ENCODE measurements at regions not wholly inside any gene's neighbourhood (a gene's known extent, or its start where the extent isn't known, plus 50 kb on each side); places are given as distances from the start of the nearest gene placed in this dataset.
"Not testable (repeated sequence)": the region's sequence is repeated elsewhere in the genome, so short reads cannot be mapped to it uniquely, and the experiment has no call there.

DNA sequence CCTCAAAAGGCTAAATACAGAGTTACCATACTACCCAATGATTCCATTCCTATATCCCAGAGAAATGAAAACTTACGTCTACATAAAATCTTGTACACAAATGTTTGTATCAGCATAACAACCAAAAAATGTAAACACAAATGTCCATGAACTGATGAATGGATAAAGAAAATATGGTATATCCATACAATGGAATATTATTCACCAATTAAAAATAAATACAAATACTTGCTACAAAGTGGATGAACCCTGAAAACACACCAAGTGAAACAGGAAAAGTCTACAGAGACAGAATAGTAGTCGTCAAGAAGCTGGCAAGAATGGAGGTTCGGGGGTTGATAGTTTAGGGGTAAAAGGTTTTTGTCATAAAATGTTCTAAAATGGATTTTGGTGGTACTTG, 54.0 kb upstream of the ANKRD28 start:
- DNase-seq, result no peak

DNA sequence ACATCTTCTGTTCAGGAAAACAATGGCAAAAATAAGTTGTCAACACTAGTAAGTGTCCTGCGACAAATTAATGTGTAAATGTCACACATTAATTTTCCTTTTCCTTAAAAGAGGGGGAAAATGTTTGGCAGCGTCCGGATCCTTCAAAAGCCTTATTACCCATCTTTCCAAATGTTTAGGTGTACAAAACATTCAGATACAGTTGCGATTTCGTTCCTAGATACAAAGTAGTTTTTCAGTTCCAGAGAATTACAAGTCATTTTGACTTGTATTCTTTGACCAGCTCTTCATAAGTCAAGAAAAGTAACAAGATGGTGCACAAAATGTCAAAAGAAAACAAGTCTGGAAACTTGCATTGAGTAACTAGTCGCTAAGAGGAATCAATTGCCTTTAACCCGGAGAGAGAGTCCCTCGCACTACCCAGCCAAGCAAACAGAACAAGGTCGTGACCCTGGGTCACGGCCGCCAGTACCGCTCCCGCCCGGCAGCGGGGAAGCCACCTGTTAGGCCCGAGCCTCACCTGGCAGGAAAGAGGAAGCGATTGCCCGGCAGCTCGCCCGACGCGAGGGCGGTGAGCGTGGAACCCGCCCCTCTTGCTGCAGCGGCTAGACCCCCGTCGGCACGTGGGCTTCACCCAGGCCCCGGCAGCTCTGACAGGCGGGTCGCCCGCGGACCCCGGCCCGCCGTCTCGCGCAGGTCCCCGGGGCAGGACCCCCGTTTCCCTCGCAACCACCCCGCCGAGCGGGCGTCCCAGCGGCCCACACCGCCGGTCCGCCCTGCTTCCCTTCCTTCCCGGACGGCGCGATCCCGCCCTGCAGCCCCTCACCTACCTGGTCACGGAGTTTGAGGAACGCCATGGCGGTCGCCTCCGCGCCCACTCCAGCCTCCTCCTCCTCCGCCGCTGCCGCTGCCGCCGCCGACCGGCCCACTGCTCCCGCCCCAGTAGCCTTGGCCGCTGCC, 61.0 kb upstream of the ANKRD28 start:
- DNase-seq, result peak in 1 of 2 experiments; percentile 18

DNA sequence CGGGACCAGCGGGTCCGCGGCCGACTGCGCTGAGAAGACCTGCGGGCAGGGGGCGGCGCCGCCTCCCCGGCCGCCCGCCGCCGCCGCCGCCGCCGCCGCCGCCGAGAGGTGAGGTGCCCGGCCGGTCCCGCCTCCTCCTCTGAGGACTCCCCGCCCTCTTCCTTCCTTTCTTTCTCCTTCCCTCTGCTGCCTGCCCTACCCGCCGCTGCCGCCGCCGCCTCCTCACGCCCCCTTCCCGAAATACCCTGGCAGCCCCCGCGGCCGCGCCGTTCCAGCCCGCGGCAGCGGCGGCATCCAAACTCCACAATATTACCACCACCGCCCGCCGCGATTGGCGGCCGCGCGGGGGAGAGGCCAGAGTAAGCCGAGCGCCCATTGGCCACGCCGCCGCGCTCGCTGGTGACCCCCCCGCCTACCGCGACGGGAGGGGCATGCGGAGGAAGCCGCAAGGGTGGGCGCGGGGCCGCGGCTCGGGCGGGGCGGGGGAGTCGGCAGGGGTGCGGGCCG, 61.8 kb upstream of the ANKRD28 start:
- DNase-seq, result peak; percentile 72 to 85

DNA sequence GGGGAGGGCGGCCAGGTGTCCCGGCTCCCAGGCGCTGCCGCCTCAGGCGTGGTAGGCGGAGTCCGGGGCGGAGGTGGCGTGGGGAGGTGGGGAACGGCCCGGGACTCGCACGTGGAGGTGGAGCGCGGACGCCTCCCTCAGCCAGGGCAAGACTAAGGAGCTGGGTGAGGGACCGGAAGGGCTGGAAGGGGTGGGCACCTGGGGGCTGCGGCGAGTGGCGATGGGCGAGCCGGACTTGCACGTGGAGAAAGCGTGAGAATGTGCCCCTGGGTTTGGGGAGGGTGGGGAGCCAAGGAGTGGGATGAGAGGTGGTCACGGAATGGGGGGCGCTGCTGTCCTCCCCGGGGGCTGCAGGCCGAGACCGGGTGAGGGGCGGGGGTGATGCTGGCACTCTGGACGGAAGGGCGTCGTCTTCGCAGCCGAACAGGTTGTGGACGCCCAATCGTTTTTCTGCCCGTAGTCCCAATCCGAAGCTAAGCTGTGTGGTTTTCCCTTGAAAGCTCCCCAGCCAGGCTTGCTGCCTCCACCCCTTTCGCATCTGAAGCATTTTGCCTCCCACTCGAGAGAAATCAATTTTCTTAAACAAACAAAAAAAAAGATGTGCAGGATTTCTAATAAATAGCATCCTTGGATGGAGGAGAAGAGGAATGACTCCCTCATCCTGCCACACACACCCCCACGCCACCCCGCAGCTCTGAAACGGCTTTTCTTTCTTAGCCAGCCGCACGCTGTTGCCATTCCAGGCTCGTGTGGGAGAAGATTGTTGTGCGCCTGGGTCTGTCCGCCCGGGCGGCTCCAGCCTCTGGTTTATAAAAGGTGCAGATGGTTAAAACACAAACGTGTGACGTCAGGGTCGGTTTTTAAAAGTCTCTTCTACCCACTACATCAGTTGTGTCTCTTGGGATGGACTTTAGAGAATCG, 62.5 kb upstream of the ANKRD28 start:
- peak; percentile 50 to 79 for DNase-seq

DNA sequence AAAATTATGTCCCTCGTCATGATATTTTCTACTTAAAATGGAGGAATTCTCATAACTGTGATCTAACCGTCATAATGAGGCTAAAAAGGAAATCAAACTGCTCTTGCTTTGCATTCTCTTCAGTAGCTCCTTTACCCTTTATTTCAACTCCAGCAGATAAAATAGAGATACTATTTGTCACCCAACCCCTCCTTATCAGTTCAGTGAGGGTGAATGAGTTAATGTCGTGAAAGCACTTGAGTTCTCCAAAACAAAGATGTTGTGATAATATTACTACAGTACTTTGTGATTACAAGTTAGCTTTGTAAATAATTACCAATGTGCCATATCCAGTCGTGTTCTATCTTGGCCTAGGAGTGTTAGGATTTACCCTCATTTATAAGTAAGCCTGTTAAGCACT, 63.4 kb upstream of the ANKRD28 start:
- DNase-seq, result no peak

DNA sequence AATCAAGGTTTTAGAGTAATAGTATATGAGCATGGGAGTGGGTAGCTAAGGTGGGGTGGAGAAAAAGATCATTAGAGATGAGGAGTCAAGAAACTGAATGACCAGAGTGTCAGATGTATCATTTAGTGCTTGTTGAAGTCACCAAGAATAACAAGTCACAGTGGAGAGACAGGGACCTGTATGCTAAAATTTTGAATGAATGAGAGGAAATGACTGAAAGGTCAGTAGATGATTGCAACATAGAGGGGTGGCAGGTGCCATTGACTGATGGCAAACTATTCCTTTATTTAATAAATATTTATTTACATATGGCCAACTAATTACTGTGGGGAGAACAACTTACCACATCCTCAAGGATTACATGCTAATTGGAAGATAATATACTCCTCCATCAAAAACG, 75.0 kb upstream of the ANKRD28 start:
- DNase-seq, result no peak

DNA sequence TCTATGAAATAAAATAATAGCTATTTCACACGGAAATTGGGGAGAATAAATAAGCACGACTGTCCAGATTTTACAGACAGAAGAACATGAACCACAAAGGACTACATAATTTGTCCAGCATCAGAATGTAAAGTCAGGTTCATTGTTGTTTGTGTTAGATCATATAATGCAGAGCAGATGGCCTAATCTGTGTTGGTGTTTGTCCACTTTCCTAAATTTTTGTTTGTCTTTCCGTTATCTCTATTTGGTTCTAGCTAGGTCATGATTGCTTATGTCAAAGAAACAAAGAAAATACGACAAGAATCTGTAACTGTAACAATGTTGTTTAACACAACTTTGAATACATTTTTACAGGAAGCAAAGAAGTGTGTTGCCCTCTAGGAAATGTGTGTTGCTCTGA, 75.6 kb upstream of the ANKRD28 start:
- no peak for DNase-seq

DNA sequence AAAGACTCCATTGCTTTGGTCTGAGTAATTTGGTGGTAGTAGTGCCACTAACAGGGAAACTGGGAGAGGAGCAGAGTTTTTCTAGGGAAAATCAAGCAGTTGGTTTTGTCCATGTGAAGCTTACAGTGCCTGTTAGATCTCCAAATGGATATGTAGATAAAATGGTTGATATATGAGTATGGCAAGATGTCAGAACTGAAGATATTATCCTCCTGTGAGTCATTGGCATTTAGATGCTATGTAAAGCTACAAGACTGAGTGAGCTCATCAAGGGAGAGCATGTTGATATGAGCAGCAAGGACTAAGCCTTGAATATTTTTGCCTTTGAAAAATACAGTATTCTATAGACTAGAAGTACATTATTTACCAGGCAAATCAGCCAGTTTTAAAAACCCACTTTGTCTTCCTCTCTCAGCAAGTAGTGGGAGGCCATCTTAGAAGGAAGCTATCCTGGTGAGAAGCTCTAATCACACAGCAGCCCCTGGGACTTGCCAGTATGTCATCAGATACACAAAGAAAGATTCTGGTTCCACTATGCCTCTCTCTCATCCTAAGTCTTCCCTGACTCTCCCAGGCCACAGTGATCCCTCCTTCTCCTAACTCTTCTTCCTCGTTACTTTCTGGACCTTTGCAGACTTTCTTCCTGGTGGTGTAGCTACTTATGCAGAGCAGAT, 77.4 kb upstream of the ANKRD28 start:
- no peak for DNase-seq

DNA sequence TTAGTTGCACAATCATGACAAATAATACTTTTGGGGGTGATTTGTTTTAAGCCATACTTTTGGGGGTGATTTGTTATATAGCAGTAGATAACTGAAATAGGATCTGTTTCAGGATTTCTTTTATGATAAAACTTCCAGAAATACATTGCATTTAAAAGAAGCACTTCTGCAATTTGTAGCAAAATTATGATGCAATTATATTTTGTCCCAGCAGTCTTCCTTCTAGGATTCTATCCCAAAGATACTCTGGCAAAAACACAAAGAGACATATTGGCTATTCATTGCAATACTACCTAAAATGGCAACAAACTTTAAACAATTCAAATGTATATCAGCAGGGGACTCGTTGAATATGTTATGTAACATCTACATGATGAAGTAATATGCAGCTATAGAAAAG, 78.9 kb upstream of the ANKRD28 start:
- DNase-seq, result no peak

DNA sequence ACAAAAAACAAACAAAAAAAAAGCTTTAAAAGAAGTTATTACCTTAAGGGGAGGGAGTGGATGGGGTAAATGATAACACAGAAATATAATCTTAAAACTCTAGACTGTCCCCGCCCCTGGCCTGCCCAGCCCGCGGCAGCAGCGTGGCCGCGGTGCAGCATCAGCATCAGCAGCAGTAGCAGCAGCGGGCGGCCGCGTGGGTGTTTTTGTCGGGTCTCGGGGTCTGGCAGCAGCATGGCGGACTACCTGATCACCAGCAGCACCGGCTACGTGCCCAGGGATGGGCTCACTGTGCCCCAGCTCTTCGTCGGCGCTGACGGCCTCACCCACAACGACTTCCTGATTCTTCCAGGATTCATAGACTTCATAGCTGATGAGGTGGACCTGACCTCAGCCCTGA, 80.0 kb upstream of the ANKRD28 start:
- DNase-seq, result no peak

DNA sequence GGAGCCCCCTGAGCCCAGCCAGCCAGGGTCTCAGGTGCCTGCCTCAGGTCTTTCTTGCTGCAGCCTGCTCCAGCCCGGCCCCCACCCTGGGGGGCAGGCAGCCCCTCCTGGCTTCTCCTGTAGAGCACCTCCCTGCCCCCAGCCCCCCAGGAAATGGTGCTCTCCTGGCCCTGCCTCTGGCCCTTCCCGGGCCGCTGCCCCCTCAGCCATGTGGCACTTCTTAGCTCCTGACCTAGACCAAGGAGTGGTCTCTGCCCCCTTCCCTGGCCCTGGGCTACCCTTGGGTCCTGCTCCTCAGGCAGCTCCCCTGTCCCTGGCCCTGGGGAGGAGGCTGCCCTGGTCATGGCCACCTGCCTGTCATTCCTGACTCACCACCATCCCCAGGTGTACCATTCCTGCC, 82.0 kb upstream of the ANKRD28 start:
- DNase-seq, result not testable (repeated sequence)

DNA sequence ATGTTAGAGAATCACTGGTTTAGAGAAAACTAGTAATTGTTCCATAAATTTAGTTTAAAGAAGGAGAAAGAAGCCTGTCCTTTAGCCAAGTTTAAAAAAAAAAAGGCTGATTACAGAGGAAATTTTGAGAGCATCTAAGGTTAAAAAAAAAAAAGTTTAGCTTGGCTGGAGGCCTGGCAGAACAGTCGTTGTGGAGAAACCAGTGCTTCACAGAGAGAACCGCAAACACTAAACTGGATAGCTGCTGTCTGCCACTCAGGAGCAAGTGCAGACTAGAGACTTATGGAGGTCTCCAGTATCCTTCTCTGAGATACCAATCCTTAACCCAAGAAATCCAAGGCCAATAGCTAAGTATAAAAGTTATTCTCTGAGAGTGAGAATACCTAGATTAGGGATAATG, 84.8 kb upstream of the ANKRD28 start:
- DNase-seq, result no peak

DNA sequence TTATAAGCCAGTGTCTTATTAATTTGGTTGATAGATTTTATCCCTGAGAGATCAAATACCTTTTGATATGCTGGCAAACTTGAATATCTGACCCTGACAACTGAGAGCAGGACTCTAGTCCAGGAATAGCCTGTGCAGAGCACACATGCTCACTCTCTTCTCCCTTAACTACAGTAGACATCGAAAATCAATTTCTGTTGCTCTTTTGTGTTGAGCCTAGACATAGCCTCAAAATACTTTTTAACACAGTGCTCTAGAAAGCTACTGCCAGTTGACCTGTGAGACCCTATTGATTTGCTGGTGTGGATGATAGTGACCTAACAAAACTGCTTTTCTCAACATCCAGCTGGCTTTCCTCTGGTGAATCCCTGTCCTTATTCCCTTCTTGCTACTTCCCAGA, 86.4 kb upstream of the ANKRD28 start:
- DNase-seq, result no peak

DNA sequence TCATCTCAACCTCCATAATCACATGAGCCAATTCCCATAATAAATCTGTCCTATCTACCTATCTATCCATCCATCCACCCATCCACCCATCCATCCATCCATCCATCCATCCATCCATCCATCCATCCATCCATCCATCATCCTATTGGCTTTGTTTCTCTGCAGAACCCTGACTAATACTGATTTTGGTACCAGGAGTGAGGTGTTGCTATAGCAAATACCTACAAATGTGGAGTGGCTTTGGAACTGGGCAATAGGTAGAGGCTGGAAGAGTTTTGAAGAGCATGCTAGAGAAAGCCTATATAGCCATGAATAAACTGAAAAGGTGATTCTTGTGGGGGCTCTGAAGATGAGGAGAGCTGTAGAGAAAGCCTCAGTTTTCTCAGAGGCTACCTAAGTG, 88.7 kb upstream of the ANKRD28 start:
- no peak for DNase-seq

DNA sequence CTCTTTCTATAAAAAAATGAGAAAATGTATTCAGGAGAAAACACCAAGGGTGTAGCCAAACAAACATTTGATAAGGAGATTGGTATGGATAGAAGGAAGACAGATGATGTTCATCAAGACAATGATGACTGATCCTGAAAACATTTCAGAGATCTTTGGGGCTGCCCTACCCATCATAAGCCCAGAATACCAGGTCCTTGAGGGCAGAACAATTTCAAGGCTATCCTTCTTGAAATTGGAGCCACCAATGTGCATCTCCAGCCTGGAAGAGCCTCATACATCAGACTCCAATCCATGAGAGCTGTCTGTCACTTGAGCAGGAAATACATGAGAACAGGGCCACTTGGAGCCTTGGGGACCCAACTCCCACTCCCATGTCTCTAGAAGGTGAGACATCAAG, 89.5 kb upstream of the ANKRD28 start:
- no peak for DNase-seq

DNA sequence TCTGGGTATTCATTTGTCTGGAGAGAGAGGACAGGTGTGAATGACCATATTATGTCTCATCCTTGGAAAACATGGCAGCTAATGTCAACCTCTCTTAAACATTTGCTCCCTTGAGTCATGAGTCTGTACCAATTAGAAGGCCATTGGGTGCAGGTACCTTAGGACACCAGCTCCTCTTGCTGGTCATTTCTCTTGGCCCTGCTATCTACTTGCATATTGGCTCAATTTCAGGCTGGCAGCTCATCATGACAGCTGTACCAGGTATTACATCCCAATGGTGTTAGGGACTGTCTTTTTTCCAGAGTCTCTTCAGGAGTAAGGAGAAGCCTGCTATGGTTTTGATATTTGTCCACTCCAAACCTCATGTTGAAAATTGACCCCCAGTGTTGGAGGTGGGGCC, 92.2 kb upstream of the ANKRD28 start:
- DNase-seq, result no peak

DNA sequence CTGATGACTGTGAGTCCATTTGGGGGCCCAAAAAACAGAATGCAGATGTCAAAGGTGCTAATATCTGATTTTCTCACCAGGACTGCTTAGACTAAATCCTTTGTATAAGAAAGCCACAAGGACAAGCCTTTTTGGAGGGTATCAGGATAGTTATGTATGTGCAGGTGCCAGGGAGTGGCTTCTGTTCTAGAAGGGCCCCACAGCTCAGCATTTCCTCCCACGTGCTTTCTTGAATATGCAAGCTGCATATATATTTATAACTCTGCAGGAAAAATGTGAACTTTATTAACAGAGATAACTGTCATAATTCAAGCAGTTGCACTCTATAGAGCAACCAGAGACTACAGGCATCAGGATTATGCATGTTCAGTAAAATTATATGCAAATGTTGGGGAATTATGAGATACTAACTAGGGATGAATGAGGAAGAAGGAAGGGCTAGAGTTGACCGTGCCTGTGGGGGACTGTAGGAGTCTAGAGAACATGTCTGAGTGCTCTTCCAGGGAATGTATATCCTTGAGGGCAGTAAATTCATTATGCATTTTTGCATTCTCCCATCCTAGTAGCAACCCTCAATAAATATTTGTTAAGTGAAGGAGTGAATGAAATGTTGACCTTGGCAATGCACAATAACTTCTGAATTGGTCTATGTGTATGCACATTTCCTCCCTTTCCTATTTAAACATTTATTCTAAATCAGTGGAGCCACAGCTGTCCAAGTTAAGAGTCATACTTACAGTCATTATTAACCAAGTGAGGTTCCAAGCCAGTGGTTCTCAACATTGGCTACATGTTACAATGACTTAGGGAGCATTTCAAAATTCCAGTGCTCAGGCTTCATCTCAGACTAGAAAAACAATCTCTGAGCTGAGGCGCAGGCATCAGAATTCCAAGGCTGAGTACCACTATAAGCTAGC, 94.8 kb upstream of the ANKRD28 start:
- DNase-seq, result no peak

DNA sequence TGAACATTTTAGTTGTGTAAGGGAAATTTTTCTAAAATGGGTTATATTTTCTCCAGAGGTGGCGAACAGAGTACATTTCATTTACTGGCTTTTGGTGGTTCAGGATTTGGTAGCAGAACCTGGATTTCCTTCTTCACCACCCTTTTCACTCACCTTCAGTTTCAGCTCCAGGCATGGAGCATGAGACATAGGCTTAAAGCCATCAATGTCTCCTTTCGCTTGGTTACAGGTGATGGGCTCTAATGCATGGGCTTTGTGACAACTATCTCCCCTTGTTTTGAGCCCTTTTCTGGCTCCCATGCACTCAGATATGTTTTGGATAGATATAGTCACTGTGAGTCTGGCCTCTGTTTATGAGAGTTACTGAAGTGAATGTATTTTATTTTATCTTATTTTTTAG, 96.6 kb upstream of the ANKRD28 start:
- DNase-seq, result no peak

DNA sequence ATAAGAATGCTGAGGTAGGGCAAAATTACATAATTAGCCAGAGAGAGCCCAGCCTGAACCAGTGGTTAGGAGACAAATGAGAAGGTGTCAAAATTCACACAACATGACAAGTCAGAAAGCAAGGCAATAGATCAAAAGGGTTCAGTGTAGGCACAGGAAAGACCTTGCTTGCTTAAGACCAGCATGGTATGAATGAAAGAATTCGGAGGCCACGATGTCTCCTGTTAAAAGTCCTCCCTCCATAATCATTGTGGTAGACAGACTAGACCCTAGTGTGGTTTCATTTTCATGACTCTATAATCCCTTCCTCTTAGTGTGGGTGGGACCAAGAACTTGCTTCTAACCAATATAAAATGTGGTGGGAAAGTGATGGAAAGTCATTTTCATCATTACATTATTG, 98.7 kb upstream of the ANKRD28 start:
- DNase-seq, result no peak

DNA sequence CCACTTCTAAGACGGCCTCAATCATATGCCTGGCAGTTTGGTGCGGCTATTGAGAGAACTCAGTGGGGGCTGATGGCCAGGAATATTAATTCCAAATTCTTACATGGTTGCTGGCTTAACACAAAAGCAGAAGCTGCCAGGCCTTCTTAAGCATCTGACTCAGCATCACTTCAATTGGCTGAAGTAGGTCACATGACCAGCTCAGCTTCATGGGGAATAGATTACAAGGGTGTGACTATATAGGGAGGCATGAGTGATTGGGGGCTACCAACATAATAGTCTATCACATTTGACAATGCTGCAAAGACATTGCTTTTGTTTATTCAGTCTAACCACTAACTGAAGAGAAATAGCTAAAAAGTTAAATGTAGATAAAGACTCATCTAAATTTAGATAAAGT, 101.6 kb upstream of the ANKRD28 start:
- DNase-seq, result no peak

DNA sequence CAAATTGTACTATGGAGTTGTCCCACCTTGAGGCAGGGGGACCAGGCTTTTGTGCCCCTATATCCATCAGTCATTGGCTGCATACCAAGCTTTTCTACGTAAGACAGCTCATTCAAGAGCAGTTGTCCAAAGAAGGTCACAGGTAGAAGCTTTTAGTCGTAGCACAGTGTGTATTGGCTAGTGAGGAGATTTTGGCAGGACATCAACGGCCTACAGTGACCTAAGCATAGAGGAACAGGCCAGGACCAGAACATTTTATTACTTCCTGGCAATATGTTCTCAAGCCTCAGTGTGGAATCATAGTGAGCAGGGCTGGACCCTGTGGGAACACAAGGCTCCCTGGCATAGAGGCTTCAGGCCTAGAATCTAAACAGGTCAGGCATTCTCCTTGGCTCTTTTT, 105.4 kb upstream of the ANKRD28 start:
- no peak for DNase-seq

Measured in SW 1271 (cell line).